ENCODE measurements at regions not wholly inside any gene's neighbourhood (a gene's known extent, or its start where the extent isn't known, plus 50 kb on each side); places are given as distances from the start of the nearest gene placed in this dataset.

- DNase-seq, result no peak
These were observed 318.5 kb downstream of the MIAT start for GRCh38 chr22:26975865-26976264.

GRCh38 chr22:26977741-26978376, 320.5 kb downstream of the MIAT start:
- no peak for DNase-seq

GRCh38 chr22:26979294-26979693, 321.9 kb downstream of the MIAT start:
- no peak for DNase-seq

- DNase-seq, result no peak
These were observed 323.7 kb downstream of the MIAT start for GRCh38 chr22:26981111-26981510.

- DNase-seq, result no peak
These were observed 324.2 kb downstream of the MIAT start for GRCh38 chr22:26981541-26981940.

GRCh38 chr22:26983311-26983710, 325.9 kb downstream of the MIAT start:
- no peak for DNase-seq

GRCh38 chr22:26985206-26985605, 327.8 kb downstream of the MIAT start:
- no peak for DNase-seq

- DNase-seq, result no peak
These were observed 328.8 kb downstream of the MIAT start for GRCh38 chr22:26985931-26986782.

GRCh38 chr22:26986884-26987283, 329.5 kb downstream of the MIAT start:
- no peak for DNase-seq

- no peak for DNase-seq
These were observed 333.3 kb downstream of the MIAT start for GRCh38 chr22:26990503-26991189.

GRCh38 chr22:26992556-26992955, 335.2 kb downstream of the MIAT start:
- DNase-seq, result no peak

- no peak for DNase-seq
These were observed 336.5 kb downstream of the MIAT start for GRCh38 chr22:26993886-26994285.

- DNase-seq, result no peak
These were observed 337.4 kb downstream of the MIAT start for GRCh38 chr22:26994801-26995200.

GRCh38 chr22:26995235-26995634, 337.8 kb downstream of the MIAT start:
- DNase-seq, result no peak

GRCh38 chr22:26996154-26996553, 338.8 kb downstream of the MIAT start:
- no peak for DNase-seq

GRCh38 chr22:26998129-26998528, 340.7 kb downstream of the MIAT start:
- no peak for DNase-seq

GRCh38 chr22:26998716-26999115, 341.3 kb downstream of the MIAT start:
- no peak for DNase-seq

GRCh38 chr22:27003297-27003696, 345.9 kb downstream of the MIAT start:
- DNase-seq, result no peak

GRCh38 chr22:27004434-27004833, 347.0 kb downstream of the MIAT start:
- DNase-seq, result no peak

GRCh38 chr22:27008454-27008853, 351.1 kb downstream of the MIAT start:
- no peak for DNase-seq

- no peak for DNase-seq
These were observed 353.7 kb downstream of the MIAT start for GRCh38 chr22:27011133-27011532.

GRCh38 chr22:27011717-27012116, 354.3 kb downstream of the MIAT start:
- no peak for DNase-seq

GRCh38 chr22:27019827-27020226, 362.4 kb downstream of the MIAT start:
- no peak for DNase-seq

All from activated CD4-positive, alpha-beta T cell treated with anti-CD3 and anti-CD28 coated beads, Interleukin-2, amount 50 U/mL, for 16 hours (primary cell).